LNCaP clone FGC (cell line): ENCODE measurements at regions not wholly inside any gene's neighbourhood (a gene's known extent, or its start where the extent isn't known, plus 50 kb on each side); places are given as distances from the start of the nearest gene placed in this dataset.
"Not testable (repeated sequence)": the region's sequence is repeated elsewhere in the genome, so short reads cannot be mapped to it uniquely, and the experiment has no call there.

Experiments
- DNase-seq: peaks from one replicate; pipeline ENCODE4 v3.0.0-alpha.2; 2011; ENCODE audit warnings: low read depth
- H3K4me3 ChIP-seq: 2 replicates; pipeline ENCODE4 v1.5.1; 2011; ENCODE audit warnings: mild to moderate bottlenecking, low read depth, low read length, control low read depth
- CTCF ChIP-seq: IDR thresholded peaks from 2 replicates; pipeline ENCODE4 v1.5.1; 2012; ENCODE audit warnings: mild to moderate bottlenecking; ENCODE audit not compliant: control insufficient read depth, insufficient read depth; ENCODE audit errors: extremely low read depth

GRCh38 chr20:48404598-48404997 lies 423.2 kb downstream of the PREX1 start:
- TF ChIP-seq CTCF, result no peak
- no peak for DNase-seq
- H3K4me3 ChIP-seq, result no peak overlapping the region

- no peak for DNase-seq
- TF ChIP-seq CTCF, result no peak
- H3K4me3 ChIP-seq, result no peak overlapping the region
These were observed 424.5 kb downstream of the PREX1 start for GRCh38 chr20:48403167-48403761.

GRCh38 chr20:48401359-48401758 lies 426.4 kb downstream of the PREX1 start:
- TF ChIP-seq CTCF, result no peak
- no peak for DNase-seq

GRCh38 chr20:48400009-48400408 lies 427.8 kb downstream of the PREX1 start:
- H3K4me3 ChIP-seq, result no peak overlapping the region
- DNase-seq, result no peak
- no peak for TF ChIP-seq CTCF

More at GRCh38 chr20:48401359-48401758, 426.4 kb downstream of the PREX1 start:
- H3K4me3 ChIP-seq, result no peak overlapping the region

- TF ChIP-seq CTCF, result no peak
- no peak overlapping the region for H3K4me3 ChIP-seq
- DNase-seq, result no peak
These were observed 429.0 kb downstream of the PREX1 start for GRCh38 chr20:48398506-48399449.

- H3K4me3 ChIP-seq, DNase-seq: not testable (repeated sequence)
These were observed 430.6 kb downstream of the PREX1 start for GRCh38 chr20:48396981-48397861.
